Calu3 (cell line): ENCODE measurements at regions not wholly inside any gene's neighbourhood (a gene's known extent, or its start where the extent isn't known, plus 50 kb on each side); places are given as distances from the start of the nearest gene placed in this dataset.
A peak's percentile ranks its signal among the peaks of the same experiment; 100 is the strongest.

Experiments used
- BruUV-seq: library from RNA; stranded (reverse); fragments of 400-500 nt; replicated peaks from 2 replicates; lab custom pipeline; 2021; lab: Mats Ljungman, UMichigan
- CTCF ChIA-PET: fragments of 300-600 bp; sonication (Branson Sonifier 250); formaldehyde crosslinking; loops from one replicate; lab custom pipeline; 2022; ENCODE audit warnings: antibody characterized with exemption; lab: Charles Lee
- DNase-seq: peaks from one replicate; pipeline ENCODE4 v3.0.0; 2022
- H3K27ac Mint-ChIP-seq: one replicate; pipeline ENCODE4 v1.8.0; 2022; ENCODE audit warnings: mixed read lengths; ENCODE audit not compliant: unreplicated experiment
- H3K27me3 Mint-ChIP-seq: one replicate; pipeline ENCODE4 v1.8.0; 2022; ENCODE audit warnings: mixed read lengths; ENCODE audit not compliant: unreplicated experiment
- H3K36me3 Mint-ChIP-seq: one replicate; pipeline ENCODE4 v1.8.0; 2022; ENCODE audit warnings: mild to moderate bottlenecking, moderate library complexity, mixed read lengths; ENCODE audit not compliant: insufficient read depth, unreplicated experiment
- H3K4me1 Mint-ChIP-seq: one replicate; pipeline ENCODE4 v1.8.0; 2022; ENCODE audit warnings: mild to moderate bottlenecking, low read depth, mixed read lengths; ENCODE audit not compliant: unreplicated experiment
- H3K4me3 Mint-ChIP-seq: one replicate; pipeline ENCODE4 v1.8.0; 2022; ENCODE audit warnings: mild to moderate bottlenecking, low read depth, moderate library complexity, mixed read lengths; ENCODE audit not compliant: unreplicated experiment
- H3K9me3 Mint-ChIP-seq: one replicate; pipeline ENCODE4 v1.8.0; 2022; ENCODE audit warnings: low read depth, mixed read lengths; ENCODE audit not compliant: unreplicated experiment
- intact Hi-C: fragments of 100-400 bp; cut with micrococcal nuclease; formaldehyde crosslinking; loops from one replicate; pipeline ENCODE4 v1.10.0; 2022; ENCODE audit not compliant: unreplicated experiment
- TF ChIP-seq, protein P1 (sequence below): fragments of 200-600 bp; IDR thresholded peaks from one replicate; pipeline ENCODE4 v1.8.0; 2022; ENCODE audit warnings: antibody characterized with exemption; ENCODE audit not compliant: unreplicated experiment

DNA sequence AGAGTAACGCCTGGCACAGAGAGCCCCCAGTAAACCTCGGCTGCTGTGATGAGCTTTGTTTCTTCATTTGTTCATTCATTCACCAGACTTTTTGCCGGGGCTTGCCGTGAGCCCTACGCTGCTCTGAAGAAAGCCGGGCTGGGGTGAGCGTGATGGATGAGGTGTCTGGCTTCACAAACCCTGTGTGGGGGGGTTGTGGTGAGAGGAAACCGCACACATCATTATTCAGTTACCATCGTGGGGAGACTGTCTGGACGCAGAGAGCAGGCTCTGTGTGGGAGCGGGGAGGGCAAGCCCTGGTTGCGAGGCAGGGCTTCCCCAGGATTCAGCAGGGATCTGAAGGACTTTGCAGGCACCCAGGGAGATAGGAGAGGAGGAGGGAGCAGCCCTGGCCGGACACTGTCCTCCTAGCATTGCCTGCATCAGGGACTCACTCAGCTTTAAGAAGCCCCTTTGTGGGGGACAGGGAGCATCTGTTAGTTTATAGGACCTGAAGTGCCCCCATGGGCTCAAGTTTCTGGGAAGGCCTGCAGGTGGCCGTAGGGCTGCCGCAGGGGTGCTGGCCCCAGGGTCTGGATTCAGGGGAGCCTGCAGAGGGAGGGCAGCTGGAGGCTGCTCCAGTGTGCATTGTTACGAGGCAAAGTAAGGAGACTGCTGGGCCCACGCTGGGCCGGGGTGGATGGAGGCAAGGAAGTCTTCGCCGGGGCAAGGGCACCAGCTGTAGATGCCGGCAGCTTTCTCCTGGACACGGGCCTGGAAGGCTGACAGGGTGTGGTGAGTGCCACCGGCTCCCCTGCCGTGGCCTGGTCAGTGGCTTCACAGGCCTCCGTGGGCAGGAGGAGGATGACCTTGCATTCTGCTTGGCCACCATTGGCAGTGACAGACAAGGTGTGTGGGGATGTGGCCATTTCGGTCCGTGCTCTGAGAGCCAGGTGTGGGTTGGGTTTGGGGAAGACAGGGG, 334.5 kb downstream of the SEC14L1 start:
- H3K36me3 Mint-ChIP-seq: peaks cover 68% of the 10 kb centered on the region
- no peak for DNase-seq
- peak overlapping the region; percentile 29 for H3K4me3 Mint-ChIP-seq
- H3K27me3 Mint-ChIP-seq: no peaks in the 10 kb centered on the region
- TF ChIP-seq, protein P1, sequence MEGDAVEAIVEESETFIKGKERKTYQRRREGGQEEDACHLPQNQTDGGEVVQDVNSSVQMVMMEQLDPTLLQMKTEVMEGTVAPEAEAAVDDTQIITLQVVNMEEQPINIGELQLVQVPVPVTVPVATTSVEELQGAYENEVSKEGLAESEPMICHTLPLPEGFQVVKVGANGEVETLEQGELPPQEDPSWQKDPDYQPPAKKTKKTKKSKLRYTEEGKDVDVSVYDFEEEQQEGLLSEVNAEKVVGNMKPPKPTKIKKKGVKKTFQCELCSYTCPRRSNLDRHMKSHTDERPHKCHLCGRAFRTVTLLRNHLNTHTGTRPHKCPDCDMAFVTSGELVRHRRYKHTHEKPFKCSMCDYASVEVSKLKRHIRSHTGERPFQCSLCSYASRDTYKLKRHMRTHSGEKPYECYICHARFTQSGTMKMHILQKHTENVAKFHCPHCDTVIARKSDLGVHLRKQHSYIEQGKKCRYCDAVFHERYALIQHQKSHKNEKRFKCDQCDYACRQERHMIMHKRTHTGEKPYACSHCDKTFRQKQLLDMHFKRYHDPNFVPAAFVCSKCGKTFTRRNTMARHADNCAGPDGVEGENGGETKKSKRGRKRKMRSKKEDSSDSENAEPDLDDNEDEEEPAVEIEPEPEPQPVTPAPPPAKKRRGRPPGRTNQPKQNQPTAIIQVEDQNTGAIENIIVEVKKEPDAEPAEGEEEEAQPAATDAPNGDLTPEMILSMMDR: no peak
- H3K9me3 Mint-ChIP-seq: no peaks in the 10 kb centered on the region
- CTCF ChIA-PET: interaction anchor here (1.0 to 2.3 kb wide), 2 partner anchors 45 to 150 kb away, joined by 3 to 11 read pairs; no protein-coding TSS in a partner anchor
- peak overlapping the region; percentile 92 for H3K27ac Mint-ChIP-seq
- BruUV-seq: no TSS peak
- intact Hi-C loops: no loop called here
- peaks cover 64% of the 10 kb centered on the region for H3K4me1 Mint-ChIP-seq

DNA sequence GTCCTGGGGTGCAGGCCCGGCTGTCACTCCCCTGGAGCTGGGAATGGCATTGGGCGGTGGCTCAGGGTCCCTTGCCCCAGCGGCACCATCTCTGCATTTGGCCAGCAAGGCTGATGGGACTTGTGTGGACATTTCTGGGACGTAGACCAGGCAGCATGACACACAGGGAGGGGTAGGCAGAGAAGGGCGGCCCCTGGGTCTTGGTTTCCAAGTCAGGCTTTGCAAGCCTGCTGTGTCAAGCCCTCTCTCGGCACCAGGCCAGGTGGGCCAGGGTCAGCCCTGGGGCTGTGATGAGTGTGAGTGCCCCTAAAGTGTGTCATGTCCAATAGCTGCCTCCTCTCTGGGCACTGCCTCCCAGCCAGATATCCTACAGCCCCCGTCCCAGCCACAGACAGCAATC, 335.2 kb downstream of the SEC14L1 start:
- no peak overlapping the region for H3K27ac Mint-ChIP-seq
- TF ChIP-seq, protein P1: no peak
- H3K9me3 Mint-ChIP-seq: no peaks in the 10 kb centered on the region
- CTCF ChIA-PET: interaction anchor here (0.7 kb wide), 1 partner anchor 27 kb away, joined by 3 read pairs; no protein-coding TSS in a partner anchor
- no TSS peak for BruUV-seq
- H3K4me3 Mint-ChIP-seq: no peak overlapping the region
- no peak for DNase-seq
- intact Hi-C loops: no loop called here
- H3K27me3 Mint-ChIP-seq: no peaks in the 10 kb centered on the region
- peaks cover 57% of the 10 kb centered on the region for H3K4me1 Mint-ChIP-seq
- peaks cover 65% of the 10 kb centered on the region for H3K36me3 Mint-ChIP-seq

DNA sequence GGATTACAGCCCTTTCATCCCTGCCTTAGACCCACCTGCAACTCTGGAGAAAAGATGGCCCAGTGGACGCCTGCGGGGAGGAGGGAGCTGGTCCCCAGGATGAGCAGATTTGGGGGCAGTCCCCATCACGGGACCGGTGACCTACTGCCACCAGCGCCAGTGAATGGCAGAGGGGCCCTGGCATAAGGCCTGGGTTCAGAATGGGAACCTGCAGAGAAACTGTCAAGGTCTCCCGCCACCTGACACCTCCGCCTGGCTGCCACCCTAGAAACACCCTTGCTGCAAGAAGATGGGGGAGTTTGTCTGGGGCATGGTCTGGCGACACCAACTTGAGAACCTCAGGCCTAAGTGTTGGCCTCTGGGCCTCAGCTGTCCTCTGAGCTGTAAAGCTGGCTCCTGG, 335.7 kb downstream of the SEC14L1 start:
- no peak overlapping the region for H3K27ac Mint-ChIP-seq
- H3K4me3 Mint-ChIP-seq: no peak overlapping the region
- no TSS peak for BruUV-seq
- intact Hi-C loops: no loop called here
- H3K27me3 Mint-ChIP-seq: no peaks in the 10 kb centered on the region
- no peaks in the 10 kb centered on the region for H3K9me3 Mint-ChIP-seq
- TF ChIP-seq, protein P1: no peak
- H3K36me3 Mint-ChIP-seq: peaks cover 68% of the 10 kb centered on the region
- peaks cover 53% of the 10 kb centered on the region for H3K4me1 Mint-ChIP-seq
- CTCF ChIA-PET: interaction anchor here (0.7 kb wide), 1 partner anchor 27 kb away, joined by 3 read pairs; no protein-coding TSS in a partner anchor
- DNase-seq: no peak

DNA sequence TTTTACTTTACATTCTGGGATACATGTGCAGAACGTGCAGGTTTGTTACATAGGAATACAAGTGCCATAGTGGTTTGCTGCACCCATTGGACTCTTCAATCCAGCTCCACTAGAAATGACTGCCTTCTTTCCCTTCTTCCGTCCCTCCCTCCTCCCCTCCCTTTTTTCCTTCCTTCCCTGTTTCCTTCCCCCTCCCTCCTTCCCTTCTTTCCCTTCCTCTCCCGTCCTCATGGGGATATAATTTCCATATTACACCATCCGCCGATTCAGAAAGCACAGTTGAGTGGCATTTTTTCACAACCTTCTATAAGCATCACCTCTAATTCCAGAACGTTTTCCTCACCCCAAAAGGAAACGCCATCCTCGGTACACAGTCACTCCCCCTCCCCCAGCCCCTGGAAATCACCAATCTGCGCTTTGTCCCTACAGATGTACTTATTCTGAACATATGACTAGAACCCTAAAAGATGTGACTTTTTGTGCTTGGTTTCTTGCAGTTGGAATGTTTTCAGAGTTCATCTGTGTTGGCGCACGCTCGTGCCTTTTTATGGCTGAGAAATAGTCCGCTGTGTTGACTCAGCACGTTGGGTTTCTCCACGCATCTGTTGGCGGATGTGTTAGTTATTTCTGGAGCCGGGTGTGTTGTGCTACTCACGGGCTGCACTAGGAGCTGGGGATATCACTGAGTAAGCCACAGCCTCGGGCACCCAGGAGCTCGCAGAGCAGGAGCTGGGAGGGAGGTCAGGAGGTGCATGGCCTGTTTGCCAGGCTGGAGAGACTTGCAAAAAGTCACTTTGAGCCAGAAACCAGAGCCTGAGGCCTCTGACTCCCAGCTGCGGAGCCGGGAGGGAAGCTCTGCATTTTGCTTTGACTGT, 336.4 kb downstream of the SEC14L1 start:
- BruUV-seq: no TSS peak
- Mint-ChIP-seq H3K36me3 (peaks cover 68% of the 10 kb centered on the region), H3K4me1 (peaks cover 46% of the 10 kb centered on the region), H3K27ac (peak overlapping the region; percentile 44), H3K27me3 (no peaks in the 10 kb centered on the region), H3K4me3 (no peak overlapping the region), H3K9me3 (no peaks in the 10 kb centered on the region)
- DNase-seq: no peak
- intact Hi-C loops: no loop called here
- CTCF ChIA-PET: interaction anchor here (0.6 to 0.7 kb wide), 2 partner anchors 9 to 28 kb away, joined by 3 read pairs; no protein-coding TSS in a partner anchor
- TF ChIP-seq, protein P1: no peak
